NT2/D1 (cell line): ENCODE measurements at regions not wholly inside any gene's neighbourhood (a gene's known extent, or its start where the extent isn't known, plus 50 kb on each side); places are given as distances from the start of the nearest gene placed in this dataset.

Source experiments
- DNase-seq: peaks from one replicate; pipeline ENCODE4 v3.0.0-alpha.2; 2011; ENCODE audit warnings: low read depth, low spot score
- H3K27me3 ChIP-seq: 2 replicates; pipeline ENCODE4 v1.6.0; 2011; ENCODE audit warnings: mild to moderate bottlenecking; ENCODE audit not compliant: insufficient read length, insufficient read depth
- H3K36me3 ChIP-seq: 2 replicates; pipeline ENCODE4 v1.6.1; 2011; ENCODE audit warnings: mild to moderate bottlenecking, low read length, mixed read lengths; ENCODE audit not compliant: insufficient read depth, insufficient read length
- H3K4me1 ChIP-seq: 2 replicates; pipeline ENCODE4 v1.5.1; 2011; ENCODE audit not compliant: insufficient read depth, insufficient read length
- H3K4me3 ChIP-seq: 2 replicates; pipeline ENCODE4 v1.5.1; 2011; ENCODE audit warnings: low read depth; ENCODE audit not compliant: insufficient read length
- H3K9ac ChIP-seq: 2 replicates; pipeline ENCODE4 v1.6.0; 2011; ENCODE audit warnings: low read depth; ENCODE audit not compliant: insufficient read length
- H3K9me3 ChIP-seq: 2 replicates; pipeline ENCODE4 v1.5.1; 2011; ENCODE audit warnings: mild to moderate bottlenecking, low read length; ENCODE audit not compliant: insufficient read depth
- SUZ12 ChIP-seq: IDR thresholded peaks from 2 replicates; pipeline ENCODE4 v1.6.1; 2011; ENCODE audit not compliant: insufficient read length, insufficient read depth; ENCODE audit errors: extremely low read depth
- YY1 ChIP-seq: IDR thresholded peaks from 2 replicates; pipeline ENCODE4 v1.6.1; 2011; ENCODE audit not compliant: insufficient read length, insufficient read depth
- ZNF274 ChIP-seq: IDR thresholded peaks from 2 replicates; pipeline ENCODE4 v1.6.1; 2011; ENCODE audit warnings: mild to moderate bottlenecking, low read depth, low read length

DNA sequence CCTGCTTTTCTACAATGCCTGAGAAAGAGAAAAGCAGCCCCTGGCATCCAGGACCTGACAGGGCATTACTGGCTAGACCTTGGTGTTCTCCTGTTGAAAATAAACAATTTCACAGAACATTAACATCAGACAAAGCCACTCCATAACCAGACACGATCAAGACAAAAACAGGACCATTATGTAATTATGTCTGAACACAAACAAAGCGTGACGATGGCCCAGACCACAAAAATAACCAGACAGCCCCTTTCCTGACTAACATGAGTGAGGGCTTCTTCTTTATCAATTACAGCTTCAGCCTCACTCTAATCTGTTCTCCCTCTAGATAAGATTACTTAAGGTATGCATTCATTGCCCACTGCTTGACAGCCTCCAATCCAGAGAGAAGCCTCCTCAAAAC, 172.7 kb upstream of the LMCD1 start:
- H3K36me3 ChIP-seq, result no peaks in the 10 kb centered on the region
- no peak overlapping the region for H3K4me3 ChIP-seq
- H3K9me3 ChIP-seq, result 0 out of 2 replicates have a peak, but pooled peaks cover 10% of the 10 kb centered on the region
- no peak for DNase-seq
- TF ChIP-seq SUZ12 (no peak), YY1 (no peak), ZNF274 (no peak)
- no peaks in the 10 kb centered on the region for H3K4me1 ChIP-seq
- H3K27me3 ChIP-seq, result no peaks in the 10 kb centered on the region
- no peak overlapping the region for H3K9ac ChIP-seq

DNA sequence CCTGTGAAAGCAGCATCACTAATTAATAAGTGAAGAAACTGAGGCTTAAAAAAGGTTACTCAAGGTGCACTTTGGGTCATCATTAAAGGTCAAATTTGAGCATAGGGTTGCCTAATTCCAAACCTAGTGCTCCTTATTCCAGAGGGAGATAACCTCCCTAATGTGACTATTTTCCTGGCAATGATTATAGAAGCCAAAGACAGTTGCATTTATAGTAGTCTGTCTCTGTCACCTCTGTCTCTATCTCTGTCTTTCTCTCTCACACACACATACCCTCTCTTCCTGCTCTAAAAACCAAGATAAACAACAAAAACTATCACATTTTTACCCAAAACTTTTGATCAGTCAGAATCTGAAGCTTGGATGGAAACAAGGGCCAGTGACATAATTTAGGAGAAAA, 172.0 kb upstream of the LMCD1 start:
- Histone ChIP-seq H3K9me3 (0 out of 2 replicates have a peak, but pooled peaks cover 10% of the 10 kb centered on the region), H3K36me3 (no peaks in the 10 kb centered on the region), H3K27me3 (no peaks in the 10 kb centered on the region), H3K4me3 (no peak overlapping the region), H3K9ac (no peak overlapping the region), H3K4me1 (no peaks in the 10 kb centered on the region)
- TF ChIP-seq YY1 (no peak), SUZ12 (no peak), ZNF274 (no peak)
- DNase-seq, result no peak

GRCh38 chr3:8336456-8336855, 165.2 kb upstream of the LMCD1 start:
- Histone ChIP-seq H3K9me3 (no peaks in the 10 kb centered on the region; the same call in 1 of the 2 replicates), H3K4me3 (no peak overlapping the region), H3K36me3 (no peaks in the 10 kb centered on the region), H3K4me1 (no peaks in the 10 kb centered on the region), H3K9ac (no peak overlapping the region), H3K27me3 (no peaks in the 10 kb centered on the region)
- no peak for TF ChIP-seq ZNF274
- no peak for TF ChIP-seq SUZ12
- no peak for TF ChIP-seq YY1
- DNase-seq, result peak; percentile 32

GRCh38 chr3:8338424-8338823, 163.2 kb upstream of the LMCD1 start:
- DNase-seq, result no peak
- H3K4me1 ChIP-seq, result no peaks in the 10 kb centered on the region
- H3K36me3 ChIP-seq, result no peaks in the 10 kb centered on the region
- no peaks in the 10 kb centered on the region; the same call in 1 of the 2 replicates for H3K9me3 ChIP-seq
- no peak overlapping the region for H3K4me3 ChIP-seq
- TF ChIP-seq YY1, result no peak
- TF ChIP-seq SUZ12, result no peak
- no peak for TF ChIP-seq ZNF274
- no peaks in the 10 kb centered on the region for H3K27me3 ChIP-seq
- no peak overlapping the region for H3K9ac ChIP-seq

DNA sequence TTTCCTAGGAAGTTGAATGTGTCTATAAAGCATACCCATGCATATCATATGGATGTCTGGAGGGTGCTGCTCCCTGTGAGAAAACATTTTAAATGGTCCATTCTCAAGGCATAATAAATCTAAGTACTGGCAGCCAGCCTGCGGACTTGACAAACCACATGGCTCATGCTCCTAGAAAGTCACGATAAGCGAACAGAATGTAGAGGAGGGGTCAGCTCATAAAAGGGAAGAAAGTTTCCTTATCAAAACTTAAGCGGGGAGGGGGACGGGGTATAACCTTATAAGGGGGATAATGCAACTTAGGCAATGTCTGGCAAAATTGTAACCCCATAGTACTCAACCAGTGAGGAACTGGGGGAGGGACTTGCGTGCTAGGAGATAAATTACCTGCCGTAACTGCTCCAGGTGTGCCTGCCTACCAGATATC, 159.8 kb upstream of the LMCD1 start:
- no peak for DNase-seq
- no peak overlapping the region for H3K9ac ChIP-seq

GRCh38 chr3:8343058-8343457, 158.6 kb upstream of the LMCD1 start:
- Histone ChIP-seq H3K9ac (no peak overlapping the region), H3K4me1 (no peaks in the 10 kb centered on the region), H3K27me3 (no peaks in the 10 kb centered on the region), H3K9me3 (peaks cover 28% of the 10 kb centered on the region), H3K36me3 (no peaks in the 10 kb centered on the region), H3K4me3 (no peak overlapping the region)
- no peak for DNase-seq
- TF ChIP-seq YY1 (no peak), SUZ12 (no peak), ZNF274 (no peak)

More for the DNA sequence above, 159.8 kb upstream of the LMCD1 start:
- no peaks in the 10 kb centered on the region for H3K4me1 ChIP-seq
- no peak for TF ChIP-seq ZNF274
- TF ChIP-seq SUZ12, result no peak
- TF ChIP-seq YY1, result no peak
- H3K9me3 ChIP-seq, result peaks cover 22% of the 10 kb centered on the region
- H3K27me3 ChIP-seq, result no peaks in the 10 kb centered on the region
- H3K4me3 ChIP-seq, result no peak overlapping the region
- H3K36me3 ChIP-seq, result no peaks in the 10 kb centered on the region

- no peak for DNase-seq
- no peak for TF ChIP-seq YY1
- no peak overlapping the region for H3K9ac ChIP-seq
- H3K9me3 ChIP-seq, result peaks cover 29% of the 10 kb centered on the region
- H3K4me1 ChIP-seq, result no peaks in the 10 kb centered on the region
- H3K27me3 ChIP-seq, result no peaks in the 10 kb centered on the region
- no peak overlapping the region for H3K4me3 ChIP-seq
- H3K36me3 ChIP-seq, result no peaks in the 10 kb centered on the region
Observed at GRCh38 chr3:8345398-8345797, 156.2 kb upstream of the LMCD1 start.

GRCh38 chr3:8348076-8348475, 153.5 kb upstream of the LMCD1 start:
- no peak for DNase-seq
- Histone ChIP-seq H3K4me1 (no peaks in the 10 kb centered on the region), H3K9me3 (peaks cover 29% of the 10 kb centered on the region), H3K4me3 (no peak overlapping the region), H3K9ac (no peak overlapping the region), H3K27me3 (no peaks in the 10 kb centered on the region), H3K36me3 (no peaks in the 10 kb centered on the region)
- TF ChIP-seq YY1 (no peak), ZNF274 (no peak), SUZ12 (no peak)
